ENCODE measurements at regions not wholly inside any gene's neighbourhood (a gene's known extent, or its start where the extent isn't known, plus 50 kb on each side); places are given as distances from the start of the nearest gene placed in this dataset.
"Not testable (repeated sequence)": the region's sequence is repeated elsewhere in the genome, so short reads cannot be mapped to it uniquely, and the experiment has no call there.

- TF ChIP-seq EZH2 (IDR thresholded peaks at IDR 0.05); POLR2AphosphoS5 (IDR thresholded peaks at IDR 0.05; ENCODE audit: borderline replicate concordance, low read depth, low read length): not testable (repeated sequence)
These were observed 93.1 kb upstream of the NANOGP8 start for GRCh38 chr15:35178186-35178585.

All from SK-N-MC (cell line).